Islet of Langerhans (tissue), 1 donor: ENCODE measurements at regions not wholly inside any gene's neighbourhood (a gene's known extent, or its start where the extent isn't known, plus 50 kb on each side); places are given as distances from the start of the nearest gene placed in this dataset.

Source experiments
- FAIRE-seq: peaks from one replicate; lab custom pipeline; 2011; peaks lifted over from hg19 to GRCh38; lab: Jason Lieb, UNC

DNA sequence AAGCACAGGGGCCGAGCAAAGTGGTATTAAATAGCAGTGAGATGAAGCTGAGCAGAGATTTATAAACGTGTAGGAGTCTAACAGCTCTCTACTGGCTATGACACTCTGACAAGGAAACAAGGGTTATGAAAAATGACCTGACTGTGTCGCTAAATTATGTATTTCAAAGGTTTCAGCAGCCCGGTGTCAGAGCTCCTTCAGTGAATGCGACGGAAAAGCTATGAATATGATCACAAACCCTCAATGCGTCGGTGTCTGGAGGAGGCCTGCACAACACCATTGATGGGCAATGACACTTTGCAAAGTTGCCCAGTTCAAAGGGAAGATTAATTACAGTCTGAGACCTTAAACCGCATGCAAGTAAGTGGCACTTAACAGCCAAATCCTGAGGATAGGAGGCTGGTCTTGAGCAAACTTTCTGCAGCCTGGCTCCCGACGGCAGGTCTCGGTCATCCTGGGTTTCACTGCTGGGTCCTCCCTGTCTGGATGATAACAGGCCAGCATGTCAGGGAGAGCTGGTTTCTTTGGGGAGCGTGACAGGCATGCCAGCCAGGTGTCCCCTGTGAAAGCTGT, 615.1 kb upstream of the SALL3 start:
- FAIRE-seq: no peak

- FAIRE-seq: no peak
Measured at GRCh38 chr18:78367996-78368395, 611.6 kb upstream of the SALL3 start.

DNA sequence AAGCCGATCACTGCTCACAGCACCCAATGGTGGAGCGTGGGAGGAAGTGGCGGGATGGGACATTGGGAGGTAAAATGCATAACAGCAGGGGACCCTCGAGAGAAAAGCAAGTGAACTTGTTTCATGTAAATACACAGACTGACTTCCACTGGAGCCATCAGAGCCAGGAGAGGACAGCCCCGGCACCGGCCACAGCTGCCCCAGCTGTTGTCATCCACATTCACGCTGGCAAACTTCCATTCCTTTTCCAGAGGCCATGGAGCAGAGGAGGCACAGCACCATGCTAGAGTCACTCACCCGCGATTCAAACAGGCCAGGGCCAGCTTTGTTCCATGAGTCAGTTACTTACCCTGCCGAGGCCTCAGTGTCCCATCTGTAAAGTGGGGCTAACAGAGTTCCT, 610.9 kb upstream of the SALL3 start:
- FAIRE-seq: no peak

DNA sequence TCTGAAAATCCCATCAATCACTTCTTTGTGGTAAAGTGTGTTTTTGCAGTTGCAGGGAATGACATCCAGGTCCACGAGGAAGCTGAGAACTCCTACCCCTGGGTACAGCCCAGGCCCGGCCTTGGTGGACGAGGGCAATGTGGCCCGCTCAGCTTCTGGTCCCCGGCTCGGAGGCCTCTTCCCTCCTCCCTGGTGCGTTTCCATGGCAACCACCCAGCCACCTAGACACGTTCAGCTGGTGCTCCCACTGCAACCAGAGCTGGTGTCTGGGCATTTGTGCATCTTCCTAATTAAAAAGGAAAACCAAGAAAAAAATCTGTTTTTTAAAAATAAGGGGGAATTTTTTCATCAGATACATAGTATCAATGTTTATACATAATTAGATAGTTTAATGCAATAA, 603.6 kb upstream of the SALL3 start:
- no peak for FAIRE-seq

GRCh38 chr18:78378403-78378802, 601.2 kb upstream of the SALL3 start:
- no peak for FAIRE-seq

DNA sequence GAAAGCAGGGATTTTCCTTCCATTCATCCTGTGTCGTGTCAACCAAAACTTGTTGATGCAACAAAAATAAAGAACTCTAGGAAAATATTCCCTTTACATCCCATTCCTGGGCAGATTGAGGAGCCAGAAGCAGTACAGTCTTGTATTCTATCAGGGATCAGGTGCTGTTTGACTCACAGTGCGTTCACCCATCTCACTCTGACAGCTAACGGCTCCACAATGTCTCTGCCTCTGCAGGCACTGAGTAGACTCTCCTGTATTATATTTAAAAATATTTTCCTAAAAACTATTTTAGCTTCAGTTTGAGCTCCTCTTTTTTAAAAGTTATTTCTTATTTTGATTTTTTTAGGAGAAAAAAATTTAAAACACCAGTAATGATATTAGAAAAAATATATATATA, 600.6 kb upstream of the SALL3 start:
- FAIRE-seq: no peak

- FAIRE-seq: no peak
Measured at GRCh38 chr18:78390348-78390951, 589.2 kb upstream of the SALL3 start.

DNA sequence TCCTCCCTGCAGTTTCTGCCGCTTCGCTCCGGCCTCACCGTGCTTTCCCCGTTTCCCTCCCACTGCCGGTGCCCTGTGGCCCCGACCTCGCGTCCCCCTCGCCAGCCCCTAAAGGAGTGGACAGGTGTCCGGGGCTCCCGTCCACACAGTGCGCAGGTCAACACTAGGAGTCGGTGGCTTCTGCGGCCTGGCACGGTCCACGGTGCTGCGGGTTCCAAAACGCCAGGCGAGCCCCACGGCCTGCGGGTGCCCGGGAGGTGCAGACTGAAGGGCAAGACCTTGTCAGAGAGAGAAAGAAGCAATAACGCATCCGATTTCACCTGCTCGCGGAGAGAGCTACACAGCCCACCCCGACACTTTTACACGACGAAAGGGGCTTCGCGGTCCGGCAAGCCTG, 588.7 kb upstream of the SALL3 start:
- FAIRE-seq: no peak

- FAIRE-seq: no peak
Measured at GRCh38 chr18:78393086-78393862, 586.3 kb upstream of the SALL3 start.

DNA sequence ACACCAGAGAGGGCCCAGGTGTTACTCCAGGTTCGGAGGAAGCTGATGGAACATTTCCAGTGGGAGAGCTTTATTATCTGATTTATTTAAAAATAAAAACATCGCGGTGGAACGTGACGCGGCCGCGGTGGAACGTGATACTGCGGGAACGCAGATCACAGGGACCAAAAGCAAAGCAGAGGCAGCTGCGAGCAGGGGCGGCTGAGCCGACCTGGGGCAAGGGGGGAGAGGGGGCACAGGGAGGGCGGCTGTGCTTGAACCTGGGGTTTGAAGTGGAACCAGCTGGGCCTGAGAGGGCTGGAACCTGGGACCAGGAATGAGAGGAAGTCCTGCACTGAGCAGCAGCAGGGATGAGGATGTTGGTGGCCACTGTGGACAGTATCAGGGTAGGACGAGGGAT, 583.5 kb upstream of the SALL3 start:
- FAIRE-seq: no peak

DNA sequence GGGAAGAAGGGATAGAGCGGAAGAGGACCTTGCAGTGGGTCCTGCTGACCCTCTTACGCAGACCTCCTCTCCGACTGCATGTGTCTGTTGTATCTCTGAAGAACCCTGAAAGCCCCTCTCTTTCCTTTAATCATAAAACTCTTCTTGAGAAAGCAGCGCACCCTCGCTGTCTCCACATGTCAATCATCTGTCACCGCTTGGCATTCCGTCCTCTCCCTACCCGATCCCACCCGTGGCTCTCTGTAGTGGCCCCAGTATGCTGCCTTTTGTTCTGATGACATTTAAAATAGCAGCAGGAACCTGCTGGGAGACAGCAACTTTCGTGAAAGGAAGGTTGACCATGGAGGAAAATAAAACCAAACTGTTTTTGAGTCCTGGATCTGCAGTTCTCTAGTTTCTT, 582.9 kb upstream of the SALL3 start:
- no peak for FAIRE-seq

DNA sequence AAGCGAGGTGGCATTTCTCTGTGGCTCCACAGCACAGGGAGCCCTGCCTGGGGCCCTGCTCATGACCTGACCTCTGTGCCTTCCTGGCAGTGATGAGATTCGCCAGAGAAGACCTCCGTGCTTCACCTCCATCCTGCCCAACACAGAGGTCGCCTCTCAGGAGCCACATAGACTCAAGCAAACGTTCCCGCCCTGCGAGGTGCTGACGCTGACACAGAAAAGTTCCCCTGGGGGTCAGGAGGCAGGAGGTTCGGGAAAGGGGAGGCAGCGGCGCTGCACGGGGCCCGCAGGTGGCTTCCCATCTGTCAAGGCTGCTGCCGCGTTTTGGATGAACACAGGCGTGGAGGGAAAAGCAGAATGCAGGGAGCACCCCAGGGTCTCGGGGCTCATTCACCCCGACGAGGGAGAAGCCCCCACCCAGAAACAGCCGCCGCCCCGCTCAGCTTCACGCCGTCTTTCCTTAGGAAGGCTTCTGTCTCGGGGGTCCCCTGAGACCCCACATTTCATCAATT, 579.6 kb upstream of the SALL3 start:
- FAIRE-seq: no peak

- no peak for FAIRE-seq
Measured at GRCh38 chr18:78402440-78402839, 577.2 kb upstream of the SALL3 start.

- FAIRE-seq: no peak
Measured at GRCh38 chr18:78402966-78403365, 576.7 kb upstream of the SALL3 start.

- no peak for FAIRE-seq
Measured at GRCh38 chr18:78403371-78403770, 576.2 kb upstream of the SALL3 start.

GRCh38 chr18:78405763-78406162, 573.9 kb upstream of the SALL3 start:
- no peak for FAIRE-seq

DNA sequence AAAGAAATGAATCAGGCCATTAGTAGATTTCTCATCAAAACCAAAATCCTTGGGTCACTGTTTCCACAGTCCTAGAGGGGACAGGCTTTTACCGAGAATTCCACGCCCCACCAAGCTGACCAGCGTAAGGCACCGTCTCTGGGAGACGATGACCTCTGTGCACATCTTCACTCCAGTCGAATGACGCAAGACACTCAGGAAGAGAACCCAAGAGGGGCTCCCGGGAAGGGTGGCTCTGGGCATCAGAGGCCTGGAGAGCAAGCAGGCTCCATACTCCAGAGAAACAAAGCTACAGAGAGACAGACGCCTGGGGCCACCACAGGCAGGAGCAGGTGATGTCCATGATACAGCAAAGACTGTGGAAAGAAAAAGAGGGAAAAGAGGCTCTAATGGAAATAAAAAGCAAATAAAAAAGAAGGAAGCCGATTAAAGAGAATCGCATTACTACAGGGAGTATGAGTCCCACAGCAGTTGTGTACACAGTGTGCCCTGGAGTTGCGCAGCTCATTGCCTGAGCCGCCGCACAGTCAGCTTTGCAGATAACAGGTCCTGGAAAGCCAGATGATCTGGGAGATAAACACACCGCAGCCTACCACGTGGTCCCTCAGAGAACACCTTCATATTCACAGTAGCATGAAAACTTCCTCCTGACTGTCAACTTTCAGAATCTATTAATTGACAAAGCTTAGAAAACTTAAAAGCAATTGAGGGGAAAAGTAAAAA, 572.7 kb upstream of the SALL3 start:
- FAIRE-seq: no peak

GRCh38 chr18:78407466-78407844, 572.2 kb upstream of the SALL3 start:
- FAIRE-seq: no peak

DNA sequence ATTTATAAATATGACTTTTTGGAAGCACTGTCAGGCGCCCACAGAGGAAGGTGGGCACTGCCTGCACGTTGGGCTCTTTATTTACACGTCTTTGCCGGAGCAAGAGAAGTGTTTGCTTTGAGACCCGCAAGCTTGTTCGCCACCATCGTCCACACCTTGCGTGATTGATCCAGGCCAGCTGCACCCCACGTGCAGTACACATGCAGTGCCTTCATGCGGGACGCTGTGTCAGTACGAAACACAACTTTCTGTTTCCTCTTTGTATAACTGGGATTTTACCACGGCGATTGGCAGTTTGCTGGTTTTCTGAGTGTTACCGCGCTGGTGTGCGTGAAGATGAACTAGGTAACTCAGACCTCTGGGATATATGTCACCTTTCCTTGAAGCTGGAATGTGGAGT, 571.0 kb upstream of the SALL3 start:
- no peak for FAIRE-seq

GRCh38 chr18:78410094-78410786, 569.4 kb upstream of the SALL3 start:
- no peak for FAIRE-seq

DNA sequence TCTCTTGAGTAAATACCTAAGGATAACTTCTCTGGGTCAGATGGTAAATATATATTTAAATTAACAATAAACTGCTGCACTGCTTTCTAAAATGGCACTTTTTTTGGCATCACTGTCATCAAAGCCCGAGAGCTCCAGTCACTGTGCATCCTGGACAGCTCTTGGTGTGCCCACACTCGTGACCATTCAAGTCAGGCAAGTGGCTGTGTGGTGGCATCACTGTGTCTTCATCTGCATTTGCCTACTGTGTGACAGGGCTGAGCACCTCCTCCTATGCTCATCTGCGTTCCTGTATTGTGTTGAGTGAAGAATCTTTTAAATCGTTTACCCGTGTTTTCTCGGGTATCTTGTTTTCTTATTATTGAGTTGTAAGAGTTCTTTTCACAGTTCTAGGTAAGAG, 568.1 kb upstream of the SALL3 start:
- FAIRE-seq: no peak

GRCh38 chr18:78414302-78414701, 565.3 kb upstream of the SALL3 start:
- no peak for FAIRE-seq
